Loucy (cell line): ENCODE measurements at regions not wholly inside any gene's neighbourhood (a gene's known extent, or its start where the extent isn't known, plus 50 kb on each side); places are given as distances from the start of the nearest gene placed in this dataset.

ENCODE experiments used
- H2AFZ ChIP-seq: fragments of 200-600 bp; sonication (generic); 2 replicates; pipeline ENCODE4 v1.6.0; 2016; ENCODE audit warnings: antibody characterized with exemption, mild to moderate bottlenecking, low read length, moderate library complexity
- H3F3A ChIP-seq: fragments of 200-600 bp; 2 replicates; pipeline ENCODE4 v1.6.0; 2016; ENCODE audit warnings: antibody characterized with exemption, low read depth, mild to moderate bottlenecking
- H3K27me3 ChIP-seq: fragments of 200-600 bp; sonication (generic); 2 replicates; pipeline ENCODE4 v1.6.1; 2014; ENCODE audit warnings: low read length, mild to moderate bottlenecking; ENCODE audit not compliant: insufficient read depth, poor library complexity, severe bottlenecking
- H3K36me3 ChIP-seq: fragments of 200-600 bp; sonication (generic); 2 replicates; pipeline ENCODE4 v1.6.1; 2016; ENCODE audit warnings: low read length; ENCODE audit not compliant: insufficient read depth
- H3K4me1 ChIP-seq: fragments of 200-600 bp; sonication (generic); 2 replicates; pipeline ENCODE4 v1.5.1; 2014; ENCODE audit warnings: low read length, mild to moderate bottlenecking; ENCODE audit not compliant: insufficient read depth, poor library complexity, severe bottlenecking
- H3K4me2 ChIP-seq: fragments of 200-600 bp; sonication (generic); 2 replicates; pipeline ENCODE4 v1.6.0; 2014; ENCODE audit warnings: antibody characterized with exemption, low read length, low read depth, mild to moderate bottlenecking; ENCODE audit not compliant: poor library complexity, severe bottlenecking
- H3K4me3 ChIP-seq: fragments of 200-600 bp; sonication (generic); 2 replicates; pipeline ENCODE4 v1.5.1; 2014; ENCODE audit warnings: low read length, mild to moderate bottlenecking, mixed read lengths; ENCODE audit not compliant: poor library complexity, severe bottlenecking
- H3K79me2 ChIP-seq: fragments of 200-600 bp; sonication (generic); 2 replicates; pipeline ENCODE4 v1.6.1; 2014; ENCODE audit warnings: low read length; ENCODE audit not compliant: insufficient read depth
- H3K9ac ChIP-seq: fragments of 200-600 bp; sonication (generic); 2 replicates; pipeline ENCODE4 v1.6.0; 2014; ENCODE audit warnings: mild to moderate bottlenecking, low read depth, low read length, moderate library complexity; ENCODE audit not compliant: poor library complexity, severe bottlenecking
- H3K9me2 ChIP-seq: fragments of 200-600 bp; sonication (generic); replicated peaks from 2 replicates; pipeline ENCODE4 v1.6.1; 2016; ENCODE audit warnings: low read depth, low read length, mixed read lengths
- H3K9me3 ChIP-seq: fragments of 200-600 bp; sonication (generic); 2 replicates; pipeline ENCODE4 v1.6.1; 2014; ENCODE audit warnings: mild to moderate bottlenecking, antibody characterized with exemption, low read length, low read depth; ENCODE audit not compliant: insufficient read depth
- H4K20me1 ChIP-seq: fragments of 200-600 bp; sonication (generic); 2 replicates; pipeline ENCODE4 v1.6.0; 2014; ENCODE audit warnings: antibody characterized with exemption, low read length, mild to moderate bottlenecking; ENCODE audit not compliant: insufficient read depth, poor library complexity, severe bottlenecking
- CTCF ChIP-seq: fragments of 200-600 bp; sonication (generic); conservative IDR thresholded peaks from 2 replicates; pipeline ENCODE4 v1.5.1; 2014; ENCODE audit warnings: mild to moderate bottlenecking, antibody characterized with exemption, low read length
- EZH2phosphoT487 ChIP-seq: fragments of 200-600 bp; IDR thresholded peaks from 2 replicates; pipeline ENCODE4 v1.6.1; 2018; ENCODE audit warnings: antibody characterized with exemption, mild to moderate bottlenecking, moderate library complexity, borderline replicate concordance

- Histone ChIP-seq H3K27me3 (no peaks in the 10 kb centered on the region), H3K36me3 (no peaks in the 10 kb centered on the region), H3K4me3 (no peak overlapping the region), H3K4me2 (no peak overlapping the region), H3K9me2 (no peaks in the 10 kb centered on the region), H3K9ac (no peak overlapping the region), H3F3A (no peaks in the 10 kb centered on the region), H2AFZ (no peak overlapping the region), H3K9me3 (no peaks in the 10 kb centered on the region), H4K20me1 (no peaks in the 10 kb centered on the region), H3K4me1 (no peaks in the 10 kb centered on the region), H3K79me2 (no peaks in the 10 kb centered on the region)
- TF ChIP-seq EZH2phosphoT487: no peak
- TF ChIP-seq CTCF: no peak
Observed at GRCh38 chr2:145685383-145686050, 1165.6 kb upstream of the ZEB2 start.

GRCh38 chr2:145682546-145683157, 1162.7 kb upstream of the ZEB2 start:
- TF ChIP-seq CTCF (no peak), EZH2phosphoT487 (no peak)
- Histone ChIP-seq H3K9me2 (no peaks in the 10 kb centered on the region), H3K4me3 (no peak overlapping the region), H3K79me2 (no peaks in the 10 kb centered on the region), H2AFZ (no peak overlapping the region), H3K4me1 (no peaks in the 10 kb centered on the region), H3K9ac (no peak overlapping the region), H3K27me3 (no peaks in the 10 kb centered on the region), H3K4me2 (no peak overlapping the region), H3K9me3 (no peaks in the 10 kb centered on the region), H3F3A (no peaks in the 10 kb centered on the region), H4K20me1 (no peaks in the 10 kb centered on the region), H3K36me3 (no peaks in the 10 kb centered on the region)

- Histone ChIP-seq H3K4me2 (no peak overlapping the region), H3K9me2 (no peaks in the 10 kb centered on the region), H3K36me3 (no peaks in the 10 kb centered on the region), H3K27me3 (no peaks in the 10 kb centered on the region), H3K4me3 (no peak overlapping the region), H4K20me1 (no peaks in the 10 kb centered on the region), H3K9ac (no peak overlapping the region), H3K4me1 (no peaks in the 10 kb centered on the region), H3F3A (no peaks in the 10 kb centered on the region), H2AFZ (no peak overlapping the region), H3K79me2 (no peaks in the 10 kb centered on the region), H3K9me3 (no peaks in the 10 kb centered on the region)
- no peak for TF ChIP-seq EZH2phosphoT487
- TF ChIP-seq CTCF: no peak
Observed at GRCh38 chr2:145680276-145680675, 1160.4 kb upstream of the ZEB2 start.
